Peyer's patch (tissue), 4 donors: ENCODE measurements at regions not wholly inside any gene's neighbourhood (a gene's known extent, or its start where the extent isn't known, plus 50 kb on each side); places are given as distances from the start of the nearest gene placed in this dataset.
"Not testable (repeated sequence)": the region's sequence is repeated elsewhere in the genome, so short reads cannot be mapped to it uniquely, and the experiment has no call there.

Source experiments
- DNase-seq, 3 donors: peaks; one replicate each; pipeline ENCODE4 v3.0.0-alpha.2; 2017 to 2019
- H3K27ac ChIP-seq, 4 donors: fragments of 200-600 bp; sonication (generic); one replicate each; pipeline ENCODE4 v1.5.1; 2016 to 2019
- H3K27me3 ChIP-seq, 2 donors: fragments of 200-600 bp; sonication (generic); one replicate each; pipeline ENCODE4 v1.5.1; 2019
- H3K36me3 ChIP-seq, 3 donors: fragments of 200-600 bp; sonication (generic); one replicate each; pipeline ENCODE4 v1.5.1; 2016 to 2019
- H3K4me1 ChIP-seq, 4 donors: fragments of 200-600 bp; sonication (generic); one replicate each; pipeline ENCODE4 v1.5.1; 2016 to 2019
- H3K4me3 ChIP-seq, 4 donors: fragments of 200-600 bp; sonication (generic); 1 replicate in 3 of 4; 2 replicates in 1 of 4; pipeline ENCODE4 v1.5.1; 2016 to 2019; ENCODE audit warnings: mild to moderate bottlenecking in 1 of 4
- H3K9me3 ChIP-seq, 4 donors: fragments of 200-600 bp; sonication (generic); one replicate each; pipeline ENCODE4 v1.5.1; 2016 to 2019; ENCODE audit warnings: mild to moderate bottlenecking in 1 of 4
- CTCF ChIP-seq, 6 experiments: fragments of 450-650 bp in 4 of 6; fragments of 200-600 bp in 2 of 6; sonication (generic) in 1 of 6; IDR thresholded peaks; one replicate each; pipeline ENCODE4 v1.5.1; 2017 to 2019; ENCODE audit warnings: antibody characterized with exemption in 6 of 6, mild to moderate bottlenecking in 3 of 6, moderate library complexity in 1 of 6
- POLR2A ChIP-seq, 2 donors: fragments of 450-650 bp; IDR thresholded peaks; one replicate each; pipeline ENCODE4 v1.5.1; 2017; ENCODE audit warnings: antibody characterized with exemption in 2 of 2, mild to moderate bottlenecking in 2 of 2, moderate library complexity in 2 of 2

GRCh38 chr3:64437131-64437530 is 211.9 kb upstream of the PRICKLE2 start:
- no peaks in the 10 kb centered on the region for H3K4me1 ChIP-seq
- no peak overlapping the region for H3K4me3 ChIP-seq
- H3K27ac ChIP-seq: no peak overlapping the region
- no peaks in the 10 kb centered on the region for H3K27me3 ChIP-seq
- DNase-seq: no peak
- H3K36me3 ChIP-seq: no peaks in the 10 kb centered on the region
- no peaks in the 10 kb centered on the region for H3K9me3 ChIP-seq
- no peak for TF ChIP-seq CTCF (IDR thresholded peaks at IDR 0.05)
- TF ChIP-seq POLR2A (IDR thresholded peaks at IDR 0.05): no peak

GRCh38 chr3:64435023-64435422 is 209.8 kb upstream of the PRICKLE2 start:
- H3K9me3 ChIP-seq, H3K27ac ChIP-seq, DNase-seq, H3K27me3 ChIP-seq, H3K4me3 ChIP-seq, H3K4me1 ChIP-seq, H3K36me3 ChIP-seq: not testable (repeated sequence)

- no peaks in the 10 kb centered on the region for H3K36me3 ChIP-seq
- no peak overlapping the region for H3K4me3 ChIP-seq
- no peak overlapping the region for H3K27ac ChIP-seq
- no peak for DNase-seq
- H3K27me3 ChIP-seq: no peaks in the 10 kb centered on the region
- TF ChIP-seq POLR2A (IDR thresholded peaks at IDR 0.05) (no peak), CTCF (IDR thresholded peaks at IDR 0.05) (no peak)
- H3K4me1 ChIP-seq: no peaks in the 10 kb centered on the region
- no peaks in the 10 kb centered on the region for H3K9me3 ChIP-seq
These were observed 207.6 kb upstream of the PRICKLE2 start for GRCh38 chr3:64432870-64433269.

- Histone ChIP-seq H3K36me3 (no peaks in the 10 kb centered on the region), H3K4me1 (no peaks in the 10 kb centered on the region), H3K4me3 (no peak overlapping the region), H3K27ac (no peak overlapping the region), H3K27me3 (no peaks in the 10 kb centered on the region), H3K9me3 (no peaks in the 10 kb centered on the region)
- DNase-seq: no peak
- TF ChIP-seq CTCF (IDR thresholded peaks at IDR 0.05): no peak
- TF ChIP-seq POLR2A (IDR thresholded peaks at IDR 0.05): no peak
These were observed 206.3 kb upstream of the PRICKLE2 start for GRCh38 chr3:64431526-64432091.

GRCh38 chr3:64427671-64428070 is 202.4 kb upstream of the PRICKLE2 start:
- H3K4me1 ChIP-seq: no peaks in the 10 kb centered on the region
- TF ChIP-seq CTCF (IDR thresholded peaks at IDR 0.05): no peak
- no peak for TF ChIP-seq POLR2A (IDR thresholded peaks at IDR 0.05)
- no peak for DNase-seq

GRCh38 chr3:64426551-64426950 is 201.3 kb upstream of the PRICKLE2 start:
- TF ChIP-seq POLR2A (IDR thresholded peaks at IDR 0.05) (no peak), CTCF (IDR thresholded peaks at IDR 0.05) (no peak)

More at GRCh38 chr3:64427671-64428070, 202.4 kb upstream of the PRICKLE2 start:
- H3K27me3 ChIP-seq: no peaks in the 10 kb centered on the region
- H3K4me3 ChIP-seq: no peak overlapping the region
- H3K9me3 ChIP-seq: no peaks in the 10 kb centered on the region
- no peaks in the 10 kb centered on the region for H3K36me3 ChIP-seq
- H3K27ac ChIP-seq: no peak overlapping the region

More at GRCh38 chr3:64426551-64426950, 201.3 kb upstream of the PRICKLE2 start:
- Histone ChIP-seq H3K36me3 (no peaks in the 10 kb centered on the region), H3K4me3 (no peak overlapping the region), H3K4me1 (no peaks in the 10 kb centered on the region), H3K27me3 (no peaks in the 10 kb centered on the region), H3K9me3 (no peaks in the 10 kb centered on the region), H3K27ac (no peak overlapping the region)
- DNase-seq: no peak
